GM21786 (cell line): ENCODE measurements at regions not wholly inside any gene's neighbourhood (a gene's known extent, or its start where the extent isn't known, plus 50 kb on each side); places are given as distances from the start of the nearest gene placed in this dataset.

ENCODE experiments used
- ATAC-seq: cut with Tn5 transposase; IDR thresholded peaks from one replicate; pipeline ENCODE4 v1.9.1; 2021; ENCODE audit not compliant: unreplicated experiment

GRCh38 chr2:898319-898718 is 52.3 kb upstream of the SNTG2 start:
- peak; percentile 38 for ATAC-seq

- no peak for ATAC-seq
Measured at GRCh38 chr2:897091-897490, 53.6 kb upstream of the SNTG2 start.

GRCh38 chr2:893311-893710 is 57.3 kb upstream of the SNTG2 start:
- no peak for ATAC-seq

GRCh38 chr2:892892-893291 is 57.8 kb upstream of the SNTG2 start:
- no peak for ATAC-seq

- no peak for ATAC-seq
Measured at GRCh38 chr2:892401-892800, 58.2 kb upstream of the SNTG2 start.

DNA sequence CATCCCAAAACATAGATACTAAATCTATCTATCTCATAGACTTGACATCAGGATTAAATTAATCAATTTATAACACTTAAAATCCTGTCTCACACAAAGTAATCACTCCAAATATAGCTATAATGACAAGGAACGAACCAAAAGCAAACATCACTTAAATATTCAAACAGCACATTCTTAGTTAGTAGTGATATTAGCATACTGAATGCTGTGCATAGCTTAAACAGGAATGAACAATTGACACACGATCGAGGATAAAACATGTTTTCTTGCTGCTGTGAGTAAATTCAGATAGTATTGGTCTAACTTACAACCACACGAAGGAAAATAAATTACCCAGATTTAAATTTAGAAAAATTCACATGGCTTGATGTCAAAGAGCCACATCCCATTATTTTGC is 58.9 kb upstream of the SNTG2 start:
- ATAC-seq = no peak

DNA sequence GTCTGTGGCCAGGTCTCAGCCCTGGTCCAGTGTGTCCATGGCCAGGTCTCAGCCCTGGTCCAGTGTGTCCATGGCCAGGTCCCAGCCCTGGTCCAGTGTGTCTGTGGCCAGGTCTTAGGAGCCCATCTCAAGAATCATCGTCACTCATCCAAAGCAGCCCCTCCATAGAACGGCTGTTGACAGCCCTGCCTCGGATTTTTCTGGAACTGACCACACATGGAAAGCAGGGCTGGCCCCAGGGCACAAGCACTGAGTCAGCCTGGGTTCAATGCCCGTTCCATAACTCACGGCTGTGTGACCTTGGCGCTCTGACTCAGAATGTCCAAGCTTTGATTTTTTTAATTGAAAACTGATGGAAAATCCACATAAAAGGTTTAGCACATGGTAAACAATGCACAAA is 59.9 kb upstream of the SNTG2 start:
- ATAC-seq = no peak

GRCh38 chr2:890214-890613 is 60.4 kb upstream of the SNTG2 start:
- ATAC-seq = no peak

GRCh38 chr2:888906-889566 is 61.6 kb upstream of the SNTG2 start:
- ATAC-seq = no peak

- no peak for ATAC-seq
Measured at GRCh38 chr2:888211-888801, 62.3 kb upstream of the SNTG2 start.

GRCh38 chr2:887639-888038 is 63.0 kb upstream of the SNTG2 start:
- no peak for ATAC-seq

DNA sequence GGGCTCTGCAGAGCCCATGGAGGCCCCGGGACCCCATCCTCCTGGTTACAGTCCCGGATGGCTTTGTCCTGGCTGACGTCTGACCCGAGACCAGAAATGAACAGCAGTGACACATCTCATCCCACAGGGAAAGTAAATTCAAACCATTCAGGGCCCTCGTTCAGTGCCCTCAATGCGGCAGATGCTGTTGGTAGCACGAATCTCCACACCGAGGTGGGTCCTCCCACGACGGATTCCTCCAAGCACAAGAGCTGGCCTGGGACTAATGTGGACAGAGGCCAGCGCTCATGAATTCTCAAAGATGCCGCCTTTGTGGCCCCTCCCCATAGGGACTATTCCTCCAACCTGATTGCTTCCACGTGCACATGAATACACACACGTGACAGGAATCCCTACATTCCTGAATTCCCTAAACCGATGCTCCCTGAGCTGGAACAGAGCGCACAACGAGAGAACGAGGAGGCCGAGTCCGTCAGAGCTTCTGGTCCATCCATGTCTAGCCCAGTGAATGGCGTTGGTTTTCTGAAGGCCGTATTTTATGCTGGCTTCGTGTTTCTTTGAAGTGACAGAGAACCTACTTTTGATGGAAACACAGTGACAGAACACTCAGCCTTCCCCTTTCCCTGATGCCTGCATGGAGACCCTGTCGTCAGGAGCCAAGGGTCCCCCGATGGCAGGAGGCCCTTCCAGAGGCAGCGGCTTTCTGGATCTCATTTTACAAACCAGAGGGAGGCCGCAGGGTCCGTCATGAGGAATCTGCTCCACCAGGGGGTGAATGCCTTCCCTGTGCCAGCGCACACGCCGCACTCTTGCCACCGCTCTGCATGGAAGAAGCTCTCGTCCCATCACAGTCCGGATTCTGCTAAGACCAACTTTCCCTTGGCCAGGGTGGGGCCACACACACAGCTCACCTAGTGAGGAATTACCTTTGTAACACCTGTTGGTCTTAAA is 64.3 kb upstream of the SNTG2 start:
- no peak for ATAC-seq

DNA sequence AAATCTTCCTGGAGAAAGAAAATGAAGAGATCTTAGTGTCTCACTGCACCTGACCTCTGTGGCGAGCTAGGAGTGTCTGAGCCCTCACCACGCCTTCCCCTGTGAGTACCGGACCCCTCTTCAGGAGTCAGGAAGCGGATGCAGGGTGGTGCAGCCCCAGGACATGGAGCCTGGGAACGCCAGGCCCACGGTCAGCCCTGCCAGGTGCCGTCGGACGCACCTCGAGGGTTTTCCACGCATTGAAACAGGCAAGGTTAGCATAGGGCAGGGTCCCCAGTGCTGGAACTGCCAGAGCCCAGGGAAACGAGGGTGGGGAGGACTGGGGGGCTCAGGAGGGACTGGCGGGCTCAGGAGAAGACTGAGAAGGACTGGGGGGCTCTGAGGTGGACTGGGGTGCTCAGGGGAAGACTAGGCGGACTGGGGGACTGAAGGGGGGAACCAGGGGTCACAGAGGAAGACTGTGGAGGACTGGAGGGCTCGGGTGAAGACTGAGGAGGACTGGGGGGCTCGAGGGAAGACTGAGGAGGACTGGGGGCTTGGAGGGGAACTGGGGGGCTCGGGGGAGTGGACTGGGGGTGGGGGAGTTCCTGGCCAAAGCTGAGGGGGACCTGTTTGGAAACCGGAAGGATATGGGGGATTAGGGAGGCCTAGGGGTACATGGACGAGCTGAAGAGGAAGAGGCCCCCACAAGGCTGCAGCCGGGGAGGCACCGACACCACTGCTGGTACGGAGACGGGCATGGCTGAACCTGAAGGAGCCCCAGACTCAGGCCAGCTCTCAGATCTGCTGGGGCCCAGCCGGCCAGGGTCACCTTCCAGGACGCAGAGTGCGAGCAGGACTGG is 65.2 kb upstream of the SNTG2 start:
- ATAC-seq = no peak

- ATAC-seq = no peak
Measured at GRCh38 chr2:883803-884748, 66.6 kb upstream of the SNTG2 start.

GRCh38 chr2:883260-883802 is 67.3 kb upstream of the SNTG2 start:
- ATAC-seq = no peak

GRCh38 chr2:881204-881918 is 69.3 kb upstream of the SNTG2 start:
- no peak for ATAC-seq

- ATAC-seq = no peak
Measured at GRCh38 chr2:880201-880970, 70.3 kb upstream of the SNTG2 start.

DNA sequence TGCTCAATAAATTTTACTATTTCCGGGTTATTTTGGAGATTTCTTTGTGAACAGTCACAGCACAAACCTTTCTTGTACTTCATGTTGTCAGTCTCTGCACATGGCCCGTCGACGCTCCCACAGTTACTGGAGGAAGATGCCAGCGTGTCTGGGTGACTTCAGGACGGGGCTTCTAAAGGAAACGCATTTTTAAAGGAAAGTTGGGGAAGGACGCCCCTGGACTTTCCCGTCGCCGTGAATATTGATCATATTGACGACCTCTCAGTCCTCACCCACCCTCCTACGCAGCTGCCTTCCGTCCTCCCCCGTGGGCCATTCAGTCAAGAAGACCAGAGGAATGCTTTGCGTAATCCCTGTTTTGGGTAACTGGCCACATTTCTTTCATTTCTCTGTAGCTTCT is 71.1 kb upstream of the SNTG2 start:
- ATAC-seq = no peak
